NB4 (cell line): ENCODE measurements at regions not wholly inside any gene's neighbourhood (a gene's known extent, or its start where the extent isn't known, plus 50 kb on each side); places are given as distances from the start of the nearest gene placed in this dataset.

Experiments used
- DNase-seq: peaks from one replicate; pipeline ENCODE4 v3.0.0; 2010; ENCODE audit warnings: low read depth
- H3K4me3 ChIP-seq: one replicate; pipeline ENCODE4 v1.5.1; 2011; ENCODE audit warnings: mild to moderate bottlenecking, low read depth, low read length, moderate library complexity
- CTCF ChIP-seq: IDR thresholded peaks from one replicate; pipeline ENCODE4 v1.5.1; 2012; ENCODE audit warnings: low read depth, low read length
- MAX ChIP-seq: IDR thresholded peaks from 2 replicates; pipeline ENCODE4 v1.6.1; 2011; ENCODE audit warnings: low read depth, low read length
- MYC ChIP-seq: IDR thresholded peaks from 2 replicates; pipeline ENCODE4 v1.6.1; 2011; ENCODE audit warnings: low read depth, low read length
- POLR2A ChIP-seq: IDR thresholded peaks from 2 replicates; pipeline ENCODE4 v1.6.1; 2011; ENCODE audit warnings: mild to moderate bottlenecking; ENCODE audit not compliant: insufficient read length; ENCODE audit errors: extremely low read depth

GRCh38 chr7:115476671-115477181, 553.8 kb downstream of the TFEC start:
- DNase-seq = no peak
- H3K4me3 ChIP-seq = no peak overlapping the region
- TF ChIP-seq MYC = no peak
- no peak for TF ChIP-seq MAX
- no peak for TF ChIP-seq CTCF
- TF ChIP-seq POLR2A = no peak

GRCh38 chr7:115475761-115476385, 554.0 kb downstream of the MDFIC start:
- no peak for TF ChIP-seq MAX
- no peak for TF ChIP-seq POLR2A
- TF ChIP-seq MYC = no peak
- peak; percentile 0 for TF ChIP-seq CTCF
- DNase-seq = peak; percentile 19
- no peak overlapping the region for H3K4me3 ChIP-seq

- DNase-seq = no peak
- no peak overlapping the region for H3K4me3 ChIP-seq
Observed at GRCh38 chr7:115475206-115475605, 553.3 kb downstream of the MDFIC start.

GRCh38 chr7:115474137-115474536, 552.2 kb downstream of the MDFIC start:
- DNase-seq = no peak
- TF ChIP-seq POLR2A (no peak), MYC (no peak), MAX (no peak), CTCF (no peak)
- H3K4me3 ChIP-seq = no peak overlapping the region

More at GRCh38 chr7:115475206-115475605, 553.3 kb downstream of the MDFIC start:
- no peak for TF ChIP-seq CTCF
- no peak for TF ChIP-seq MAX
- TF ChIP-seq POLR2A = no peak
- no peak for TF ChIP-seq MYC

GRCh38 chr7:115471891-115472290, 550.0 kb downstream of the MDFIC start:
- H3K4me3 ChIP-seq = no peak overlapping the region
- DNase-seq = no peak

More at GRCh38 chr7:115471891-115472290, 550.0 kb downstream of the MDFIC start:
- TF ChIP-seq CTCF (no peak), MYC (no peak), POLR2A (no peak), MAX (no peak)
